KMS-11 (cell line): ENCODE measurements at regions not wholly inside any gene's neighbourhood (a gene's known extent, or its start where the extent isn't known, plus 50 kb on each side); places are given as distances from the start of the nearest gene placed in this dataset.

Experiments
- H2AFZ ChIP-seq: fragments of 200-600 bp; sonication (generic); 2 replicates; pipeline ENCODE4 v1.6.1; 2016; ENCODE audit warnings: antibody characterized with exemption, mixed run types, low read depth
- H3K27ac ChIP-seq: fragments of 200-600 bp; sonication (generic); 2 replicates; pipeline ENCODE4 v1.6.1; 2016; ENCODE audit warnings: mild to moderate bottlenecking, mixed run types
- H3K27me3 ChIP-seq: fragments of 200-600 bp; sonication (generic); 2 replicates; pipeline ENCODE4 v1.6.1; 2017; ENCODE audit warnings: mild to moderate bottlenecking, low read depth, mixed run types, moderate library complexity; ENCODE audit not compliant: insufficient read depth
- H3K36me3 ChIP-seq: fragments of 200-600 bp; sonication (generic); 2 replicates; pipeline ENCODE4 v1.6.1; 2017; ENCODE audit warnings: mild to moderate bottlenecking, mixed run types; ENCODE audit not compliant: insufficient read depth
- H3K4me1 ChIP-seq: fragments of 200-600 bp; sonication (generic); 2 replicates; pipeline ENCODE4 v1.6.1; 2016; ENCODE audit warnings: mild to moderate bottlenecking, low read depth, mixed run types; ENCODE audit not compliant: poor library complexity, severe bottlenecking
- H3K4me2 ChIP-seq: fragments of 200-600 bp; sonication (generic); 2 replicates; pipeline ENCODE4 v1.7.0; 2016; ENCODE audit warnings: mild to moderate bottlenecking, mixed run types
- H3K4me3 ChIP-seq: fragments of 200-600 bp; sonication (generic); IDR thresholded peaks from 2 replicates; pipeline ENCODE4 v1.6.1; 2017; ENCODE audit warnings: low read depth, low read length, mixed read lengths; ENCODE audit not compliant: insufficient read depth
- H3K79me2 ChIP-seq: fragments of 200-600 bp; sonication (generic); 2 replicates; pipeline ENCODE4 v1.6.1; 2016; ENCODE audit warnings: low read depth, mixed run types; ENCODE audit not compliant: insufficient read depth
- H3K9ac ChIP-seq: fragments of 200-600 bp; sonication (generic); 2 replicates; pipeline ENCODE4 v1.6.1; 2016; ENCODE audit warnings: mild to moderate bottlenecking, mixed run types
- H4K20me1 ChIP-seq: fragments of 200-600 bp; sonication (generic); 2 replicates; pipeline ENCODE4 v1.6.1; 2016; ENCODE audit warnings: mild to moderate bottlenecking, mixed run types; ENCODE audit not compliant: insufficient read depth
- TF ChIP-seq, protein P1 (sequence below): fragments of 200-600 bp; sonication (generic); conservative IDR thresholded peaks from 2 replicates; pipeline ENCODE4 v1.6.1; 2017; ENCODE audit warnings: low read depth, mild to moderate bottlenecking, antibody characterized with exemption, low read length, moderate library complexity, mixed read lengths

GRCh38 chr4:184891816-184892397 lies 66.1 kb upstream of the ACSL1 start:
- Histone ChIP-seq H3K36me3 (no peaks in the 10 kb centered on the region), H3K27me3 (no peaks in the 10 kb centered on the region), H3K4me2 (no peak overlapping the region), H3K9ac (no peak overlapping the region), H3K79me2 (no peaks in the 10 kb centered on the region), H3K4me1 (no peaks in the 10 kb centered on the region), H2AFZ (no peak overlapping the region), H3K4me3 (no peak overlapping the region), H3K27ac (no peak overlapping the region), H4K20me1 (no peaks in the 10 kb centered on the region)
- TF ChIP-seq, protein P1, sequence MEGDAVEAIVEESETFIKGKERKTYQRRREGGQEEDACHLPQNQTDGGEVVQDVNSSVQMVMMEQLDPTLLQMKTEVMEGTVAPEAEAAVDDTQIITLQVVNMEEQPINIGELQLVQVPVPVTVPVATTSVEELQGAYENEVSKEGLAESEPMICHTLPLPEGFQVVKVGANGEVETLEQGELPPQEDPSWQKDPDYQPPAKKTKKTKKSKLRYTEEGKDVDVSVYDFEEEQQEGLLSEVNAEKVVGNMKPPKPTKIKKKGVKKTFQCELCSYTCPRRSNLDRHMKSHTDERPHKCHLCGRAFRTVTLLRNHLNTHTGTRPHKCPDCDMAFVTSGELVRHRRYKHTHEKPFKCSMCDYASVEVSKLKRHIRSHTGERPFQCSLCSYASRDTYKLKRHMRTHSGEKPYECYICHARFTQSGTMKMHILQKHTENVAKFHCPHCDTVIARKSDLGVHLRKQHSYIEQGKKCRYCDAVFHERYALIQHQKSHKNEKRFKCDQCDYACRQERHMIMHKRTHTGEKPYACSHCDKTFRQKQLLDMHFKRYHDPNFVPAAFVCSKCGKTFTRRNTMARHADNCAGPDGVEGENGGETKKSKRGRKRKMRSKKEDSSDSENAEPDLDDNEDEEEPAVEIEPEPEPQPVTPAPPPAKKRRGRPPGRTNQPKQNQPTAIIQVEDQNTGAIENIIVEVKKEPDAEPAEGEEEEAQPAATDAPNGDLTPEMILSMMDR: no peak

DNA sequence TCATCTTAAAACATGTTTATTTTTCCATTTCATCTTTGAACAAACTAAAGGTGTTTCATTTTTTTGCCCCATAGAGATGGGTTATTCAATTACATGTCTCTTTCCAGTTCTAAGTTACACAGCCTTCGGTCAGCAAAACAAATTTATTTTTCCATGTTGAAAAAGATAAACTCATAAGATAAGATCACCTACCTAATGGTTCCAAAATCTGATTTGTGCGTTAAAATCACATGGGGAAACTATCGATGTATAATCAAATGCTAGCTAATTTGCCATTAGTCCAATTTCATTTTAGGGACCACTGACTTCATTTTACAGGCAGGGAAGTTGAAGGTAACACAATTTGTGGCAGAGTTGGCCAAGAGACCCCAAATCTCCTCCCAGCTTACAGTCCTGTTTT lies 67.2 kb upstream of the ACSL1 start:
- no peak overlapping the region for H3K9ac ChIP-seq
- no peak overlapping the region for H2AFZ ChIP-seq
- no peaks in the 10 kb centered on the region for H3K79me2 ChIP-seq
- H3K4me3 ChIP-seq: no peak overlapping the region
- no peak overlapping the region for H3K27ac ChIP-seq
- no peaks in the 10 kb centered on the region for H3K36me3 ChIP-seq
- H3K4me1 ChIP-seq: no peaks in the 10 kb centered on the region
- no peaks in the 10 kb centered on the region for H3K27me3 ChIP-seq
- H4K20me1 ChIP-seq: no peaks in the 10 kb centered on the region
- no peak overlapping the region for H3K4me2 ChIP-seq
- TF ChIP-seq, protein P1: no peak

- Histone ChIP-seq H2AFZ (no peak overlapping the region), H3K4me2 (no peak overlapping the region), H3K79me2 (no peaks in the 10 kb centered on the region), H3K27ac (no peak overlapping the region), H3K4me3 (no peak overlapping the region), H3K9ac (no peak overlapping the region), H3K4me1 (no peaks in the 10 kb centered on the region), H3K27me3 (no peaks in the 10 kb centered on the region), H4K20me1 (no peaks in the 10 kb centered on the region), H3K36me3 (no peaks in the 10 kb centered on the region)
- TF ChIP-seq, protein P1: no peak
Observed at GRCh38 chr4:184893801-184894571, 68.2 kb upstream of the ACSL1 start.

DNA sequence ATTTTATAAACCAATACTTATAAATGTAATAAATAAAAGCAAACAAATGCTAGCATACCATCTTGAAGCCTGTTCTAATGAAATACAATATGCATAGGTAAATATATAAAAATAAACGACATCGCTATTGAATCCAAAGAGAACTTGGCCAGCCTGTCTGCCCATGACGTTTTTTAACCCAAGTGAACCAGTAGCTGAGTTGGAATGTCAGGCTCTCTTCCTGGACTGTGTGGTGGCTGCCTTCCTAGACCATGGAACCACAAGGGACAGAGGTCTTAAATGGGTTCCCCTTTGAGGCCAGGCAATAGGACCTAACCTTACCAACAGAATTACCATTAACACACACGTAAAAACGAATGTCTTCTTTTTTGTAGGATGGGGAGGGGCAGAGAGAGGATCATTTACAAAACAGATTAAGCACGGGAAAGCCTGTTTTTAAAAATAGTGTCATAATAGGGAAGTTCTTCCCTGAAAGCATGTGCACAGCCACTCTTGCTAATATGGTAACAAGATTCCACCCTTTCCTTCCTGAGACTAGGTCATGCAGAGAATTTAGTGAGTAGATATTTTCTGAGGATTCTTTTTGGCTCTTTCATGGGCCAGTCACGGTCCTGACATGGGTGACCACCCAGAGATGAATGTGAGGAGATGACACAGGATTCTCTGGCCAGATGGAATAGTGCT lies 69.4 kb upstream of the ACSL1 start:
- Histone ChIP-seq H4K20me1 (no peaks in the 10 kb centered on the region), H3K9ac (no peak overlapping the region), H3K36me3 (no peaks in the 10 kb centered on the region), H2AFZ (no peak overlapping the region), H3K79me2 (no peaks in the 10 kb centered on the region), H3K4me3 (no peak overlapping the region), H3K4me2 (no peak overlapping the region), H3K27me3 (no peaks in the 10 kb centered on the region), H3K27ac (no peak overlapping the region), H3K4me1 (no peaks in the 10 kb centered on the region)
- TF ChIP-seq, protein P1: no peak
